Ishikawa (cell line): ENCODE measurements at regions not wholly inside any gene's neighbourhood (a gene's known extent, or its start where the extent isn't known, plus 50 kb on each side); places are given as distances from the start of the nearest gene placed in this dataset.

Experiments used
- CEBPB ChIP-seq: IDR thresholded peaks from 2 replicates; pipeline ENCODE4 v1.6.1; 2012
- EP300 ChIP-seq: IDR thresholded peaks from 2 replicates; pipeline ENCODE4 v1.6.1; 2012; ENCODE audit warnings: borderline replicate concordance
- TF ChIP-seq, protein P1 (sequence below): IDR thresholded peaks from 2 replicates; pipeline ENCODE4 v1.6.1; 2012; ENCODE audit warnings: low read depth, mild to moderate bottlenecking

DNA sequence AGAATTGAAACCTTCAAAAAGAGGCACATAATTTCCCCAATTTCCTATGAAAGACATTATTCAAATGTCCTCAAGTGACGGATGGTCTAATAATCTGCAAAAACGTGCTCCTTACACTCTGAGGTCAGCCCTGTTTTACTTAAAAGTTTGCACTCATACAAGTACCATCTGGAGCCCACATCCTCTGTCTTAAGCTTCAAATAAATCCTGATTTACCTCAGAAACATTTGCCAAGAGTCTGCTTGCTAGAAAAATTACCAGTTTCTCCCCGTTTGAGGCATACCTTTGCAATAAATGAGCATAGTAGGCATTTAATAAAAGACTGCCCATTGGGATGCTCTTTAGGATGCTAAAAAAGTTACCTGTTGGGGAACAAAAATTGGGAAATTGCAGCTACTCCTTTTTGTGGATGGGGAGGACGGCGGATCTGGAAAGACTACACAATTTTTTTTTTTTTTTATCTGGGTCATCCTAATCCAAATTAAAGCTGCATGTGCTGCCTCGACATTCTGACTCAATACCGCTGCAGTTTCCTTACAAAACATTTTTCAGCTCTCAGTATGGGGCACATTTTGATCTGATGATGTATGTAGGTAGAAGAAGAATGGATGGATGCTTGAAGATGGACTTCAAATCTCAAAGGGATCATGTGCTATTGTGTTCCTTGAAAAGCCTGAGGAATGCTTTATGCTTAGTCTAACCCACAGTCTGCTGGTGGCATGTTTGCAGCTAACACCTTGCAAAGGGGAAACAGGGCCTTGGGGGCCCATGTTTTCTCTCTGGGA, 233.7 kb upstream of the ADAMTS9 start:
- TF ChIP-seq, protein P1, sequence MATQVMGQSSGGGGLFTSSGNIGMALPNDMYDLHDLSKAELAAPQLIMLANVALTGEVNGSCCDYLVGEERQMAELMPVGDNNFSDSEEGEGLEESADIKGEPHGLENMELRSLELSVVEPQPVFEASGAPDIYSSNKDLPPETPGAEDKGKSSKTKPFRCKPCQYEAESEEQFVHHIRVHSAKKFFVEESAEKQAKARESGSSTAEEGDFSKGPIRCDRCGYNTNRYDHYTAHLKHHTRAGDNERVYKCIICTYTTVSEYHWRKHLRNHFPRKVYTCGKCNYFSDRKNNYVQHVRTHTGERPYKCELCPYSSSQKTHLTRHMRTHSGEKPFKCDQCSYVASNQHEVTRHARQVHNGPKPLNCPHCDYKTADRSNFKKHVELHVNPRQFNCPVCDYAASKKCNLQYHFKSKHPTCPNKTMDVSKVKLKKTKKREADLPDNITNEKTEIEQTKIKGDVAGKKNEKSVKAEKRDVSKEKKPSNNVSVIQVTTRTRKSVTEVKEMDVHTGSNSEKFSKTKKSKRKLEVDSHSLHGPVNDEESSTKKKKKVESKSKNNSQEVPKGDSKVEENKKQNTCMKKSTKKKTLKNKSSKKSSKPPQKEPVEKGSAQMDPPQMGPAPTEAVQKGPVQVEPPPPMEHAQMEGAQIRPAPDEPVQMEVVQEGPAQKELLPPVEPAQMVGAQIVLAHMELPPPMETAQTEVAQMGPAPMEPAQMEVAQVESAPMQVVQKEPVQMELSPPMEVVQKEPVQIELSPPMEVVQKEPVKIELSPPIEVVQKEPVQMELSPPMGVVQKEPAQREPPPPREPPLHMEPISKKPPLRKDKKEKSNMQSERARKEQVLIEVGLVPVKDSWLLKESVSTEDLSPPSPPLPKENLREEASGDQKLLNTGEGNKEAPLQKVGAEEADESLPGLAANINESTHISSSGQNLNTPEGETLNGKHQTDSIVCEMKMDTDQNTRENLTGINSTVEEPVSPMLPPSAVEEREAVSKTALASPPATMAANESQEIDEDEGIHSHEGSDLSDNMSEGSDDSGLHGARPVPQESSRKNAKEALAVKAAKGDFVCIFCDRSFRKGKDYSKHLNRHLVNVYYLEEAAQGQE: no peak
- TF ChIP-seq EP300: no peak
- TF ChIP-seq CEBPB: no peak
